ENCODE measurements at regions not wholly inside any gene's neighbourhood (a gene's known extent, or its start where the extent isn't known, plus 50 kb on each side); places are given as distances from the start of the nearest gene placed in this dataset.
"Not testable (repeated sequence)": the region's sequence is repeated elsewhere in the genome, so short reads cannot be mapped to it uniquely, and the experiment has no call there.

DNA sequence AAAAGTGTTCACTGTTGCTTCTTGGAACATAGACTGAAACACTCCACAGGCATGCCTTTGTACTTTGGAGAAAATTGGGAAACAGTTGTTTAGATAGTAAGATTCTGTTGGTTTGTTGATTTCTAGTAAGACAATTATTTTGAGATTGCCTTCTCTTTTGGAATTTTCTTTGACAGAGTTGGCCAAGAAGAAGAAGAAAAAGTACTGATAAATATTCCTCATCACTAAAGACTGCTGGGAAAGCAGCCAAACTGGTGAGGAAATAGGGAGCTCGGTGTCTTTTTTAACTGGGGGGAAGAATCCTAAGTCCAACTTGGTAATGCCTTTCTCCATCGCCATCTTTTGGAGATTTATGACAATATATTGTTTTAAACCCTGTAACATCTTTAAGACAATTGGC is 370.7 kb downstream of the GPAT3 start:
- DNase-seq: no peak

- DNase-seq: no peak
Measured at GRCh38 chr4:83905952-83906351, 370.0 kb downstream of the GPAT3 start.

- DNase-seq: not testable (repeated sequence)
Measured at GRCh38 chr4:83903740-83904139, 367.8 kb downstream of the GPAT3 start.

DNA sequence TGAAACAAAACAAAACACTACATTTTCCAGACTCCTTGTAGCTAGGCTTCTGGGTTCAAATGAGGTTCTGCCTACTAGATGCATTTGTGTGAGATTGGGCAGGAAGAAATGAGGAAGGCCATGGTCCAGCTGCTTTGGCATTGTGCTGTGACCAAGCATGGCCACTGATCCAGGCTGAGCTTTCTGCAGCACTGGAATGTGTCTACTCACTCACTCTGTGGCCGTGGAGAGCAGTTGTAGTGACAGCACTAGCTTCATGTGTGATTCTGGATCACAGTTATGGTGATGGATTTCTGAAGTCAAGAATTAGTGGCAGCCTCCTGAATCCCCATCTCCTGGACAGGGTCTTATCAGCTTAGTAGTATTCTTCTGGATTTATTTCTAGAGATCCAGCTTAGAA is 358.9 kb downstream of the GPAT3 start:
- no peak for DNase-seq

DNA sequence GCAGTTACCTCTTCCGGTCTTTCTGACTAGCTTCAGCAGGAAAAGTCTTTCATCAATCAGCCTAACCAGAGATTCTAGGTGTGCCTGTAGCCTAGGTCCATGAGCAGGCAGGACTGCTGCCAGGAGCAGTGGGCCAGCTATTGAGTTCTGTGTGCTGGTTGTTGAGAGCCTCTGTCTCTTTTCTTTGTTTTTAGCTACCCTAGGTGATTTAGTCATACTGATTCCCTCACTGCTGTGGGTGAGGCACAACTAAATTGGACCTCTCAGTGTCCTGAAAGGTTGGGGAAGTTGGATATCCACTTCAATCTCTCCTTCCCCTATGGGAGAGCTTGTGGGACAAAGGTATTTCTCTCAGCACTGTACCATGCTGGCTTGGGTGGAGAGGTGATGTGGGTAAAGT is 354.9 kb downstream of the GPAT3 start:
- no peak for DNase-seq

- DNase-seq: no peak
Measured at GRCh38 chr4:83890231-83890630, 354.3 kb downstream of the GPAT3 start.

GRCh38 chr4:83889802-83890201 is 353.9 kb downstream of the GPAT3 start:
- DNase-seq: no peak

DNA sequence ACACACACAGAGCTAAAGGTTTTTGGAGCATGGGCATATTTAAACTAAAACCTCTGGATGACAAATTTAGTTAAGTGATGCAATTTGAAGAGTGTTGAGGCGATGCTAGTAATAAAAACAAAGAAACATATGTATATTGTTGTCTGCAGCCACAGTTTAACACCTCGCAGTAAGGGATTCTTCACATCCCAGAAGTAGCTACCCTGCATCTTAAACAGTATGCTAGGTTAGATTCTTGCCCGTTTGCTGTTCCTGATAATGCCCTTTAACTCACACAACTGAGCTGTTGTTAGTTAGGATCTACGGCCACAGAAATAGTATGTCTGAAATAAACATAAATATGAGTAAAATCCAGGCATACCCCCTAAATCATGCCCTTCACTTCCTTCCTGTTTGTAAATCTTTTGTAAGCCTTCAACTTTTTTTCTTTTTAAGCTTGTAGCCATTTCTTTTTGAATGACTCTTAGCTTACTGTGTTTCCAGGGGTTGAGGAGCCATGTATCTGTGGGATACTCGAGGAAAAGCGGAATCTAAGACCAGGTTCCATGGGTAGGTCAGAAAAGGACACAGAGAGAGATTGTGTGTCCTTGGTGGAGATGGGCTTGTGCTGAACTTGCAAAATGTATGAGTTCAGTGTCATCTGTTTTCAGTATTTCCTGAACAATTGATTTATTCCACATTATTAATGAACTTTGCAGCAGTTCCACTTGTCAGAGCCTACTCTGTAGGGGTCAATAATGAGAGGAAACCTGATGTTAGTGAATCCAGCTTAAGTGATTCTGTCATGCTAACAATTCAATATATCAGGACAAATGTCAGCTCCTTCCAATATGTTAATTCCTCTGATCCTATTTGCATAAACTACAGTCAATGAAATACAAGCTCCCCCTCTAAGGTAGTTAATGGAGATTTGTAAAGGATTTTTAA is 349.6 kb downstream of the GPAT3 start:
- no peak for DNase-seq

GRCh38 chr4:83876047-83876446 is 340.1 kb downstream of the GPAT3 start:
- no peak for DNase-seq

DNA sequence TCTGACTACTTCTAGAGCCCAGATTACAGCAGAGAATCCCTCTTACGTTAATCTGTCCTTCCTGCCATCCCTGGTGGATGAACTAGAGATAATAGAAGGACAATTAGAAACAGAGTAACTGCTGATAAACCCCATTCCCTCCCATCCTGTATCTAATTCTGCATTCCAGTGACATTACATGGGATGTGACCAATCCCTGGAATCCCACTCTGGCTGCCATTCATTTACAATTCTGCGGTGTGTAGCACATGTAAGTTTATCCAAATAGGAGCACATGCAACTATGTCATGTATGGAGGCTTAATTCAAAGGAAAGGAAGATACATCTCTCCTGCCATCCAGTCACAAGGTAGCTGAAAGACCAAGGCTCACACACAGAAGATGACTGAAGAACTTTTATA is 339.5 kb downstream of the GPAT3 start:
- no peak for DNase-seq

DNA sequence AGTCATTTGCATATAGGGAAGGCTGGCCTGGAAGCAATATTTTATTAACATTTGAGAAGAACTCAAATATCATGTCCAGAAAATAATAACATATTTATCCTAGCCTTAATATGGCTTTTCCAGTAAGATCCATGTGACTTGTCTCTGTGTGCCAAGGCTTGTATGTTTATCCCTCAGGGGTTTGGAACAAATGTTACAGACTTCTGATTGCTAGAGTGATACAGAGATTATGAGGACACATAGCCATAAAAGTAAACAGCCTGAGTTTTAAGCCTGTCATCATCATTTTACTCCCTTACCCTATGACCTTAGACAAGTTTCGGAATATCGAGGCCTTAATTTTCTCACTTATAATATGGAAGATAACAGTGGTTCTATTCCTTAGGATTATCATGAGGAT is 338.1 kb downstream of the GPAT3 start:
- DNase-seq: no peak

GRCh38 chr4:83870328-83870950 is 334.5 kb downstream of the GPAT3 start:
- no peak for DNase-seq

GRCh38 chr4:83866834-83867621 is 331.1 kb downstream of the GPAT3 start:
- no peak for DNase-seq

DNA sequence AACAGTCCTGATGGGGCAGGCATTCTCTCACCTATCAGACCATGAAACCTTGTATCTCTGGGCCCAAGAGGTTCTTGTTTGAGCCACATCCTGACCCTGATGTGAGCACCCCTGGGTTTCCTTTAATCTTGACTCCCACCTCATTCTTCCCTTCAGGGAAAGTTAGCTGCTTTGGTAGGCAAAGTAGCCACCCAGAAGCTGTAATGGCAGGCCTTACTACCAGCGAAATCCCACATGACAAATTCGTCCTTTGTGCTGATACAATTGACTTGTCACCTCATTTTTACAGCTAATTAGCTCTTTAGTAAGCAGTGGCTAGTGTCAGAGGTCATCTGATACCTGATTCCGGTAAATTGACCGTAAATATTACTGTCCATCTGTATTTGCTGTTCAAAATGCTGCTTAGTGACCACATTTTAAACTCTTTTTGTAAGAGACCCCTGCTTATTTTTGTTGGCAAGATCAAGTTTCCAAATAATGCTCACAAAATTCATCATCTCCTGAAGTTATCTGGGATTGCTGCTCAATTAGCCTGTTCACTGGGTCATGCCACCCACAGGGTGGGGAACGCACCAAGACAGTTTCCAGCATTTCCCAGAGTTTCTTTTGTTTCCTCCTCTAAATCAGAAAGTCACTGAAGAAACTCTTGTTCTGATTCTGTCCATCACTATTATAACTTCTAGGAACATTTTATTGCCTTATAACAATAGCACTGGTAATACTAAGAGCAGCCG is 329.7 kb downstream of the GPAT3 start:
- DNase-seq: no peak

DNA sequence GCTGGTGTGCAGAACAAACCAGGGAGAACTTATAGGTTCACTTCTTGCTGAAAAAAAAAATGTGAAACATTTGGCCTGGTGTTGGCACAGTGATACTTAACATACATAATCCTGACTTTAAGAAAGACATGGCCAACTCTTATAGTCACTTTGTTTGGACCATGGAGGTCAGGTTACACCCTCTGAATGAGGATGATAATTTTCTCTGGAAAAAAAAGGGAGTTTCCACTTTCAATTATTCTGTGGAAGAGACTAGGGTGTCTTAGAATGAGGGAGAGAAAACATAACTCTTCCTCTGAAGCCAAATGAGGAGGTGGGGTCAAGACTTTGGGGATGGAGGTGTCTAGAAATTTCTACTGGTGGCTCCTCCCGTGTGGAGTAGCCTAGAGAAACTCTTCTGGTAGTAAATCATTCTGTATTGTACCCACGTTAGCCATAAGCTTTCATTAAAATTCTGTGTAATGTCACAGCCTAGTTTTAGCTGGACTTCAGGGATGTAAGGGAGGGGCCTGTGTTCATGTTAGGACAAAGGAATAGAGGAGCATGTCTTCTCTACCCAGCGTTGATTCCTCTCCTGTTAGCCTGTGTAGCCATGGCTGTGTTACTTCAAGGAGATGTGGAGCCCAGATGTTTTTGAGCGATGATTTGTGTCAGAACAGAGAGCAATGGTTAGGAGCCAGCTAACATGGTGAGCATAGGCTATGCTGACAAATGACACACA is 328.3 kb downstream of the GPAT3 start:
- no peak for DNase-seq

DNA sequence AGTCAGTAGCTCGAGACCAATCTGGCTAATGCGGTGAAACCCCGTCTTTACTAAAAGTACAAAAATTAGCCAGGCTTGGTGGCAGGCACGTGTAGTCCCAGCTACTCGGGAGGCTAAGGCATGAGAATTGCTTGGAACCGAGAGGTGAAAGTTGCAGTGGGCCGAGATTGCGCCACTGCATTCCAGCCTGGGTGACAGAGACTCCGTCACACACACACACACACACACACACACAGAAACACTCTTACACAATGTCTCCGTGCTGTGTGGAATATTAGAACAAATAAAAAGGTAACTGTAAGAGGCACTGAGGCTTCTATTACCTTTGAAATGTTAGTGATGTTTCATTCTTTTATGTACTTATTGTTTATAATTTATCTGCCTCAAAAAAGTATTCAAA is 326.6 kb downstream of the GPAT3 start:
- no peak for DNase-seq

DNA sequence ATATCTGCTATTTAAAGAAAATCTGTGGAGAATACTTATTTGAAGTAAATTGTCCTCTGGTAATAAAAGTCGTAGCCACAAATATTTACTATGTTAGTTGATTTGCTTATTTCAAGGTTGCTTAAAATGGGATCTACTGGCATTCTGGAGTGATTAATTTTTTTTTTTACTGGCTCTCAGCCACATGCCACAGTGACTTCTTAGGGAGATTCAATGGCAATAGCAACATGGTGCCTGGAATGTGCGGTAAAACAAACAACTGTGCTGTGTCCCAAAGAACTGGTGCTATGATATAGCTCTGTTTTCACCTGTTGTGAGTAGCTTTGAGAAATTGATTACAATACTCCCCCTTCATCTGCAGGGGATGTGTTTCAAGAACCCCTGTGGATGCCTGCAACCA is 324.3 kb downstream of the GPAT3 start:
- DNase-seq: no peak

- no peak for DNase-seq
Measured at GRCh38 chr4:83858131-83858530, 322.2 kb downstream of the GPAT3 start.

DNA sequence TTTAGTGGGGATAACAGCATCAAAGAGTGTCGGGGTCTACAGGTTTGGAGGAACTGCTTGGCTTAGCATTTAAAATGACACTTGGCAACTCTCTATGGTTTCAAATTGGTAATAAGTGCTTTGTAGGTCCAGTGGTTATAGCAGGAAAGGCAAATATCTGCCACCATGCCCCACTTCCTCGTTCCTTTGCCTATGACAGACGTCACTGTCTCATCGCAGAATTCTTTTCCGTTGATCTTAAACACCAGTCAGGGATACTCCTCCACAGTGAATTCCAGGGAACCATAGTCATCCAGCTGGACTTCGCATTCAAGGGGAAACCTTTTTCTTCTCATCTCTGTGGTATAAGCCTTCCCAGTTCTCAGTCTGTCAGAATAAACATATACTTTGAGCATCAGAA is 319.1 kb downstream of the GPAT3 start:
- no peak for DNase-seq

GRCh38 chr4:83852085-83852451 is 316.2 kb downstream of the GPAT3 start:
- DNase-seq: no peak

DNA sequence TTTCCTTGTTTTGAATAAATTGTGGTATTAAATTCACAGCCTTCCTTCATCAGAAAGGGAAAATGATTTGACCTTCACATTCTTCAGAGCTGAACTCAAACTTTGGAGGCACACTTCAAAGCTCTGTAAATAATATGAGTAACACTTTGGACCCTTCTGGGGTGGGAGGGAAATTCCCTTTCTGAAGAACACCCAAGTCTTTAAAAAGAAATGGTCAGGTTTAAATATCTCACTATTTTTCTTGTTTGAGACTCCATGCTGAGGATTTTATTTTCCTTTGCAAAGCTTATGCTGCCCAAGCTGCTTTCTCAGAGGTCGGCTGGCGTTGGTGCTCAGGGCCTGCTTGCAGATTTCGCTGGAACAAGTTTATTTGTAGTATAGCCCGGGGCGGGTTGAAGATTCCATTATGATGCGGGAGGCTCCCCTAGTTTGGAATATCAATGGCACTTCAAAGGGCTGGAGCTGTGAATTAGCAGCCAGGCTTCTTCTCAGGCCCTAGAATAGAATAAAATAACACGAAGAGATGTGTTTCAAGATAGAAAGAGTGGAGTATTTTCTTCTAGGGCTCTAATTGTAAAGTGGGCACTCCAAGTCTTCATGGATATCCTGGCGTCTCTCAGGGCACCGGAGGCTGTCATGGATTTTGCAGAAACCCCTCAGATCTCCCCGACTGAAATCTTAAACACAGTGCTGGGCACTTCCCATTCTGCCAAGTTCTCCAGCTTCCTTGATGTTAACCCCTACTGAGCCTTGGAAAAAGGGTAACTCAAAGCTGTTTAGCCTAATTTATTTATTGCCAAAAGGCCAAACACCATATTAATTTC is 315.6 kb downstream of the GPAT3 start:
- no peak for DNase-seq
